Kidney glomerular epithelial cell (primary cell): ENCODE measurements at regions not wholly inside any gene's neighbourhood (a gene's known extent, or its start where the extent isn't known, plus 50 kb on each side); places are given as distances from the start of the nearest gene placed in this dataset.
"Not testable (repeated sequence)": the region's sequence is repeated elsewhere in the genome, so short reads cannot be mapped to it uniquely, and the experiment has no call there.

Source experiments
- DNase-seq: peaks from one replicate; lab custom pipeline; 2025; lab: John Stamatoyannopoulos, UW

DNA sequence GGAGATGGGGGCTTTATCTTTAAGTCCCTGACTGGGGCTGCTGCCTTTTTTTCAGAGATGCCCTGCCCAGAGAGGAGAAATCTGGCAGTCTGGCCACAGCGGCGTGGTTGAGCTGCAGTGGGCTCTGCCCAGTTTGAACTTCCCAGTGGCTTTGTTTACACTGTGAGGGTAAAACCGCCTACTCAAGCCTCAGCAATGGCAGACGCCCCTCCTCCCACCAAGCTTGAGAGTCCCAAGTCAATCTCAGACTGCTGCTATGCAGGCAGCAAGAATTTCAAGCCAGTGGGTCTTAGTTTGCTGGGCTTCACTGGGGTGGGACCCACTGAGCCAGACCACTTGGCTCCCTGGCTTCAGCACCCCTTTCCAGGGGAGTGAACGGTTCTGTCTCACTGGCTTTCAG lies 76.4 kb upstream of the DNAJC1 start:
- not testable (repeated sequence) for DNase-seq

DNA sequence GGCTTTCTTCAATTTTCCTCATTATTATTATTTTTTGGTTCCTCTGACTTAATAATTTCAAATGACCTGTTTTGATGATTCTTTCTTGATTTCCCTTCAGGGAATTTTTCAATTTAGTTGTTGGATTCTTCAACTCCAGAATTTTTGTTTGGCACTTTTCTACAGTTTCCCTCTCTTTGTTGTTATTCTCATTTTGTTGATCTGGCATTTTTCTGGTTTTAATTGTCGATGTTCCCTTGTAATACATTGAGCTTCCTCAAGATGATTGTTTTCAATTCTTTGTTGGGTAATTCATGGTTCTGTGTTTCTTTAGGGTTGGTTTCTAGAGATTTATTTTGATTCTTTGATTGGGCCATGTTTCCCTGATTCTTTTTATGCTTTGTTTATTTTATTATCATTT lies 67.8 kb upstream of the DNAJC1 start:
- no peak for DNase-seq

DNA sequence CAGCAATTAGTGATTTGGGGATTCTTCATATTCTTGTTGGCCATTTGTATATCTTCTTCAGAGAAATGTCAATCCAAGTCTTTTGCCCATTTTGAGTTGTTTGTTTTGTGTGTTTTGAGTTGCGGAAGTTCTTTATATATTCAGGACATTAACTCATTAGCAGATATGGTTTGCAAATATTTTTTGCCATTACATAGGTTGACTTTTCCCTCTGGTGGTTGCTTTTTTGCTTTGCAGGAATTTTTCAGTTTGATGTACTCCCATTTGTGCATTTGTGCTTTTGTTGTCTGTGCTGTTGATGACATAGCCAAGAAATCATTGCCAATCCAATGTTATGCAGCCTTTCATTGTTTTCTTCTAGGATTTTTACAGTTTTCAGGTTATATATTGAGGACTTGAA lies 63.6 kb upstream of the DNAJC1 start:
- no peak for DNase-seq

DNA sequence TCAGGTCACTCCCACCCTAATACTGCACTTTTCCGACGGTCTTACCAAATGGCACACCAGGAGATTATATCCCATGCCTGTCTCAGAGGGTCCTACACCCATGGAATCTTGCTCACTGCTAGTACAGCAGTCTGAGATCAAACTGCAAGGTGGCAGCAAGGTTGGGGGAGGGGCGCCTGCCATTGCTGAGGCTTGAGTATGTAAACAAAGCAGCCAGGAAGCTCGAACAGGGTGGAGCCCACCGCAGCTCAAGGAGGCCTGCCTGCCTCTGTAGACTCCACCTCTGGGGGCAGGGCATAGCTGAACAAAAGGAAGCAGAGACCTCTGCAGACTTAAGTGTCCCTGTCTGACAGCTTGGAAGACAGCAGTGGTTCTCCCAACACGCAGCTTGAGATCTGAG lies 57.5 kb upstream of the DNAJC1 start:
- not testable (repeated sequence) for DNase-seq

DNA sequence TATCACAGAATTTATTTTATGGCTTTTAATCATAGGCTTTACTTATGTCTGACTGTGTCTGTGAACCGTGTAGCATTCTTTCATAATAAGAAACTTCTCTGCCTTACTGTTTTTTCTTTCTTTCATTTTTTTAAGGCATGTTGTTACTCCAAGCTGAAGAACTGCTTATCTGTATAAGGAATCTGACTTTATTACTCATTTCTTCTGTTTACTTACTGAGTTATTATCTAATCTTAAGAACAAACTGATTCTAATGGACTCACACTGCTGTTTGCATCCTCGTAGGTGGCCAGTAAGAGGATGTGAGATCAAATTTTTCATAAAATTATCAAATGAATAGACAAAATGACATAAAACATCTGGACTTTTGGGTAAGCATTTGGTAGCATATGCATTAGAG lies 54.7 kb upstream of the DNAJC1 start:
- DNase-seq: no peak

DNA sequence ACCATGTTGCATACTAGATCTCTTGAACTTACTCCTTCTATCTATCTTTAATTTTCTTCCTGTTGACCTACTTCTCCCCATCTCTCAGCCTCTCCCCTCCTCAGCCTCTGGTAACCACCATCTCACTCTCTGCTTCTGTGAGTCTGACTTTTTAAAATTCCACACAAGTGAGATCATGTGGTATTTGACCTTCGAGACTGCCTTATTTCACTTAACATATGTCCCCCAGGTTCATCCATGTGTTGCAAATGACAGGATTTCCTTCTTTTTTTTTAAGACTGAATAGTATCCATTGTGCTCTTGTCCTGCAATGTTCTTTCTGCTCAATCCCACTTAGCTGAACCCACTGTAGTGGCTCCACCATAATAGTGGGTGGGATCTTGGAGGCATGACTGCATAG lies 51.4 kb upstream of the DNAJC1 start:
- DNase-seq: no peak
